ENCODE measurements at regions not wholly inside any gene's neighbourhood (a gene's known extent, or its start where the extent isn't known, plus 50 kb on each side); places are given as distances from the start of the nearest gene placed in this dataset.

GRCh38 chr13:104160536-104160935, 1094.3 kb upstream of the SLC10A2 start:
- Histone ChIP-seq H3K4me1 (ENCODE audit: insufficient read depth, low read length) (no peaks in the 10 kb centered on the region), H3K79me2 (ENCODE audit: insufficient read depth, low read length) (no peaks in the 10 kb centered on the region), H3K36me3 (ENCODE audit: insufficient read depth, low read length) (no peaks in the 10 kb centered on the region), H3K4me3 (ENCODE audit: insufficient read depth, low read length) (no peak overlapping the region), H2AFZ (ENCODE audit: low read length) (no peak overlapping the region), H3K4me2 (ENCODE audit: insufficient read depth, low read length) (no peak overlapping the region), H3K27ac (ENCODE audit: low read depth, low read length) (no peak overlapping the region), H3K9me3 (ENCODE audit: low read depth, low read length) (peaks cover 2% of the 10 kb centered on the region), H3K27me3 (ENCODE audit: insufficient read depth, low read length) (no peaks in the 10 kb centered on the region), H4K20me1 (ENCODE audit: insufficient read depth, low read length) (no peaks in the 10 kb centered on the region)
- no peak for DNase-seq (ENCODE audit: insufficient read length, low spot score, missing footprints)
- TF ChIP-seq CTCF (IDR thresholded peaks at IDR 0.05; ENCODE audit: extremely low read depth, low read depth, low read length) = no peak

- Histone ChIP-seq H3K79me2 (ENCODE audit: insufficient read depth, low read length) (no peaks in the 10 kb centered on the region), H3K27ac (ENCODE audit: low read depth, low read length) (no peak overlapping the region), H3K4me3 (ENCODE audit: insufficient read depth, low read length) (no peak overlapping the region), H4K20me1 (ENCODE audit: insufficient read depth, low read length) (no peaks in the 10 kb centered on the region), H3K9me3 (ENCODE audit: low read depth, low read length) (no peaks in the 10 kb centered on the region), H3K4me2 (ENCODE audit: insufficient read depth, low read length) (no peak overlapping the region), H2AFZ (ENCODE audit: low read length) (no peak overlapping the region), H3K36me3 (ENCODE audit: insufficient read depth, low read length) (no peaks in the 10 kb centered on the region), H3K4me1 (ENCODE audit: insufficient read depth, low read length) (no peaks in the 10 kb centered on the region), H3K27me3 (ENCODE audit: insufficient read depth, low read length) (no peaks in the 10 kb centered on the region)
- TF ChIP-seq CTCF (IDR thresholded peaks at IDR 0.05; ENCODE audit: extremely low read depth, low read depth, low read length) = no peak
- DNase-seq (ENCODE audit: insufficient read length, low spot score, missing footprints) = no peak
Measured at GRCh38 chr13:104143760-104144416, 1077.7 kb upstream of the SLC10A2 start.

- no peaks in the 10 kb centered on the region for H4K20me1 ChIP-seq (ENCODE audit: insufficient read depth, low read length)
- no peak for TF ChIP-seq CTCF (IDR thresholded peaks at IDR 0.05; ENCODE audit: extremely low read depth, low read depth, low read length)
- DNase-seq (ENCODE audit: insufficient read length, low spot score, missing footprints) = no peak
Measured at GRCh38 chr13:104140552-104140951, 1074.3 kb upstream of the SLC10A2 start.

GRCh38 chr13:104137416-104137815, 1071.2 kb upstream of the SLC10A2 start:
- no peak for TF ChIP-seq CTCF (IDR thresholded peaks at IDR 0.05; ENCODE audit: extremely low read depth, low read depth, low read length)
- H3K27me3 ChIP-seq (ENCODE audit: insufficient read depth, low read length) = no peaks in the 10 kb centered on the region
- no peaks in the 10 kb centered on the region for H3K9me3 ChIP-seq (ENCODE audit: low read depth, low read length)
- H4K20me1 ChIP-seq (ENCODE audit: insufficient read depth, low read length) = no peaks in the 10 kb centered on the region
- no peaks in the 10 kb centered on the region for H3K4me1 ChIP-seq (ENCODE audit: insufficient read depth, low read length)
- no peaks in the 10 kb centered on the region for H3K79me2 ChIP-seq (ENCODE audit: insufficient read depth, low read length)
- H3K36me3 ChIP-seq (ENCODE audit: insufficient read depth, low read length) = no peaks in the 10 kb centered on the region
- H3K4me3 ChIP-seq (ENCODE audit: insufficient read depth, low read length) = no peak overlapping the region
- no peak overlapping the region for H3K27ac ChIP-seq (ENCODE audit: low read depth, low read length)
- H2AFZ ChIP-seq (ENCODE audit: low read length) = no peak overlapping the region
- DNase-seq (ENCODE audit: insufficient read length, low spot score, missing footprints) = no peak
- no peak overlapping the region for H3K4me2 ChIP-seq (ENCODE audit: insufficient read depth, low read length)

More at GRCh38 chr13:104140552-104140951, 1074.3 kb upstream of the SLC10A2 start:
- Histone ChIP-seq H3K27ac (ENCODE audit: low read depth, low read length) (no peak overlapping the region), H3K4me1 (ENCODE audit: insufficient read depth, low read length) (no peaks in the 10 kb centered on the region), H2AFZ (ENCODE audit: low read length) (no peak overlapping the region), H3K27me3 (ENCODE audit: insufficient read depth, low read length) (no peaks in the 10 kb centered on the region), H3K4me2 (ENCODE audit: insufficient read depth, low read length) (no peak overlapping the region), H3K79me2 (ENCODE audit: insufficient read depth, low read length) (no peaks in the 10 kb centered on the region), H3K36me3 (ENCODE audit: insufficient read depth, low read length) (no peaks in the 10 kb centered on the region), H3K9me3 (ENCODE audit: low read depth, low read length) (no peaks in the 10 kb centered on the region), H3K4me3 (ENCODE audit: insufficient read depth, low read length) (no peak overlapping the region)

All from osteoblast (primary cell).